IMR-90 (cell line): ENCODE measurements at regions not wholly inside any gene's neighbourhood (a gene's known extent, or its start where the extent isn't known, plus 50 kb on each side); places are given as distances from the start of the nearest gene placed in this dataset.

ENCODE experiments used
- ATAC-seq: fragments of 200-7000 bp; cut with Tn5 transposase; 2 replicates; pipeline ENCODE4 v1.9.1; 2020; ENCODE audit warnings: low read depth, mild to moderate bottlenecking, moderate library complexity
- BruUV-seq: library from RNA; stranded (reverse); fragments of 400-500 nt; replicated peaks from 2 replicates; lab custom pipeline; 2021; lab: Mats Ljungman, UMichigan
- CTCF ChIA-PET: fragments of 300-600 bp; formaldehyde crosslinking; extraction: SDS; loops from one replicate; lab custom pipeline; 2021; ENCODE audit warnings: antibody characterized with exemption; lab: Yijun Ruan, JAX
- POLR2A ChIA-PET: fragments of 300-600 bp; sonication (Branson Sonifier 250); formaldehyde crosslinking; loops from one replicate; lab custom pipeline; 2022; ENCODE audit warnings: antibody characterized with exemption; ENCODE audit not compliant: unreplicated experiment; lab: Charles Lee
- DNase-seq: peaks from one replicate; pipeline ENCODE4 v3.0.0; 2013
- H2AFZ ChIP-seq: replicated peaks from 2 replicates; pipeline ENCODE3; 2013; ENCODE audit warnings: low read length, mild to moderate bottlenecking; ENCODE audit not compliant: poor library complexity
- H2AK5ac ChIP-seq: 2 replicates; pipeline ENCODE4 v1.6.1; 2013; ENCODE audit warnings: low read depth, low read length, inconsistent platforms
- H2AK9ac ChIP-seq: replicated peaks from 2 replicates; pipeline ENCODE3; 2013; ENCODE audit warnings: mild to moderate bottlenecking, low read depth, low read length, moderate library complexity; ENCODE audit not compliant: poor library complexity
- H2BK120ac ChIP-seq: 2 replicates; pipeline ENCODE4 v1.6.1; 2013; ENCODE audit warnings: low read depth, low read length, inconsistent platforms
- H2BK15ac ChIP-seq: 3 replicates; pipeline ENCODE4 v1.6.1; 2013; ENCODE audit warnings: low read depth, low read length, inconsistent platforms
- H2BK20ac ChIP-seq: 2 replicates; pipeline ENCODE4 v1.6.1; 2013; ENCODE audit warnings: low read depth, mild to moderate bottlenecking, inconsistent platforms, low read length, moderate library complexity
- H2BK5ac ChIP-seq: 2 replicates; pipeline ENCODE4 v1.6.1; 2013; ENCODE audit warnings: mild to moderate bottlenecking, low read depth, low read length, inconsistent platforms; ENCODE audit not compliant: poor library complexity, severe bottlenecking
- H3K14ac ChIP-seq: replicated peaks from 2 replicates; pipeline ENCODE4 v1.6.1; 2013; ENCODE audit warnings: low read depth, low read length, inconsistent platforms
- H3K18ac ChIP-seq: 2 replicates; pipeline ENCODE4 v1.6.1; 2013; ENCODE audit warnings: low read depth, low read length, control low read depth
- H3K23ac ChIP-seq: 2 replicates; pipeline ENCODE4 v1.6.1; 2013; ENCODE audit warnings: low read depth, low read length, inconsistent platforms
- H3K27ac ChIP-seq: 2 replicates; pipeline ENCODE4 v1.5.1; 2013; ENCODE audit warnings: mild to moderate bottlenecking, control low read depth, low read length; ENCODE audit not compliant: insufficient read depth
- H3K27me3 ChIP-seq: 2 replicates; pipeline ENCODE4 v1.6.1; 2013; ENCODE audit warnings: low read length; ENCODE audit not compliant: control insufficient read depth, insufficient read depth
- H3K36me3 ChIP-seq: 2 replicates; pipeline ENCODE4 v1.6.1; 2013; ENCODE audit warnings: low read length, mixed read lengths; ENCODE audit not compliant: control insufficient read depth, insufficient read depth
- H3K4ac ChIP-seq: 2 replicates; pipeline ENCODE4 v1.6.1; 2013; ENCODE audit warnings: low read depth, low read length, inconsistent platforms
- H3K4me1 ChIP-seq: 2 replicates; pipeline ENCODE4 v1.6.1; 2013; ENCODE audit warnings: low read length, mixed read lengths; ENCODE audit not compliant: control insufficient read depth, insufficient read depth
- H3K4me2 ChIP-seq: 2 replicates; pipeline ENCODE4 v1.6.1; 2013; ENCODE audit warnings: low read depth, mild to moderate bottlenecking, control low read depth, low read length, moderate library complexity
- H3K4me3 ChIP-seq: 2 replicates; pipeline ENCODE4 v1.5.1; 2013; ENCODE audit warnings: low read depth, mild to moderate bottlenecking, control low read depth, low read length, moderate library complexity; ENCODE audit not compliant: insufficient read depth
- H3K56ac ChIP-seq: 2 replicates; pipeline ENCODE4 v1.6.1; 2013; ENCODE audit warnings: low read length, inconsistent platforms; ENCODE audit not compliant: insufficient read depth; ENCODE audit errors: extremely low read depth
- H3K79me1 ChIP-seq, 2 experiments: 2 replicates each; pipeline ENCODE4 v1.6.1; 2013; ENCODE audit warnings: low read length in 2 of 2, inconsistent platforms in 1 of 2, low read depth in 1 of 2
- H3K9ac ChIP-seq: 2 replicates; pipeline ENCODE4 v1.6.1; 2013; ENCODE audit warnings: low read depth, low read length, control low read depth
- H3K9me1 ChIP-seq: 2 replicates; pipeline ENCODE4 v1.6.1; 2013; ENCODE audit warnings: low read length, inconsistent platforms; ENCODE audit not compliant: insufficient read depth
- H3K9me3 ChIP-seq: 2 replicates; pipeline ENCODE4 v1.6.1; 2013; ENCODE audit warnings: low read length; ENCODE audit not compliant: control insufficient read depth, insufficient read depth
- H4K20me1 ChIP-seq: 2 replicates; pipeline ENCODE4 v1.6.1; 2013; ENCODE audit warnings: low read length, inconsistent platforms; ENCODE audit not compliant: insufficient read depth
- H4K5ac ChIP-seq: 2 replicates; pipeline ENCODE4 v1.6.1; 2013; ENCODE audit warnings: mild to moderate bottlenecking, low read depth, low read length, control low read depth
- H4K8ac ChIP-seq, 2 experiments: 2 replicates each; pipeline ENCODE4 v1.6.1; 2013; ENCODE audit warnings: low read depth in 2 of 2, low read length in 2 of 2, control low read depth in 1 of 2, inconsistent platforms in 1 of 2
- H4K91ac ChIP-seq: 2 replicates; pipeline ENCODE4 v1.6.1; 2013; ENCODE audit warnings: low read depth, low read length, inconsistent platforms; ENCODE audit not compliant: insufficient read depth
- CHD1 ChIP-seq: IDR thresholded peaks from 2 replicates; pipeline ENCODE4 v1.6.1; 2012; ENCODE audit warnings: low read depth, low read length, improper control_type of control experiment
- MAFK ChIP-seq: IDR thresholded peaks from 2 replicates; pipeline ENCODE4 v1.6.1; 2012; ENCODE audit warnings: low read depth, low read length, improper control_type of control experiment
- NFE2L2 ChIP-seq: fragments of 150-350 bp; IDR thresholded peaks from 2 replicates; pipeline ENCODE4 v1.6.1; 2016; ENCODE audit warnings: low read depth, mild to moderate bottlenecking, low read length
- dilution Hi-C: fragments of 300-500 bp; cut with HindIII; formaldehyde crosslinking; loops from one replicate; pipeline ENCODE4 v1.14.3; 2018; ENCODE audit warnings: low sequenced_read_pairs; ENCODE audit not compliant: unreplicated experiment
- in situ Hi-C: fragments of 300-500 bp; cut with MboI; formaldehyde crosslinking; loops from 3 replicates; pipeline ENCODE4 v1.14.3; 2019; ENCODE audit warnings: low sequenced_read_pairs, inconsistent platforms, mixed read lengths
- intact Hi-C: fragments of 100-400 bp; cut with micrococcal nuclease; formaldehyde crosslinking; loops from 2 replicates; pipeline ENCODE4 v1.10.0; 2022

DNA sequence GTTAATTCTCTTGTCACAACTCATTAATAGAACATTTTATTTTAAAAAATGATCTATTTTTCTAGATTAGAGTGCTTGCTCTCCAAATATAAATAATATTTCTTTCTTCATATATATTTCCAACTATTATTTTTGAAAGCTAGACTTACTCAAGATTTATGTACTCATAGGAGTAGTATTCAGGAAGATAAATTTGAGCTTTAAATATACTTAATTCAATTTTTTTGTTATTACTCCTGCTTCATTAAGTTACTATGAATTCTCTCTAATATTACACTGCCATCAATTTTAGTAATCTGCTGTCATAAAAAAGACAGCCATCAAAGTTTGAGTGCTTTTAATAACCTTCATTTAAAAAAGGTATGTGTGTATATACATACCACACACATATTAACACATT lies 161.9 kb upstream of the PCDH9 start:
- Histone ChIP-seq H2AK5ac (no peak overlapping the region), H2AFZ (no peak overlapping the region), H2BK120ac (no peak overlapping the region), H3K9me3 (no peaks in the 10 kb centered on the region), H4K20me1 (no peaks in the 10 kb centered on the region), H4K8ac (no peak overlapping the region), H3K27me3 (no peaks in the 10 kb centered on the region), H4K91ac (no peak overlapping the region), H3K27ac (no peak overlapping the region), H3K14ac (no peak overlapping the region), H3K79me1 (no peaks in the 10 kb centered on the region), H3K9me1 (no peaks in the 10 kb centered on the region), H3K4me1 (peaks cover 2% of the 10 kb centered on the region; the same call in 1 of the 2 replicates), H3K4me2 (no peak overlapping the region), H3K4me3 (no peak overlapping the region), H2BK5ac (no peak overlapping the region), H3K18ac (no peak overlapping the region), H3K56ac (no peak overlapping the region), H3K4ac (no peak overlapping the region), H3K23ac (no peak overlapping the region), H3K36me3 (no peaks in the 10 kb centered on the region), H2BK20ac (no peak overlapping the region), H2AK9ac (no peak overlapping the region), H3K9ac (no peak overlapping the region), H2BK15ac (no peak overlapping the region), H4K5ac (no peak overlapping the region)
- dilution Hi-C loops (no loop called here), intact Hi-C loops (no loop called here), in situ Hi-C loops (no loop called here)
- ChIA-PET POLR2A (no interaction called here), CTCF (interaction anchor here (0.6 kb wide), 1 partner anchor 62 kb away, joined by 3 read pairs; no protein-coding TSS in a partner anchor)
- DNase-seq: no peak
- ATAC-seq: no peak
- no TSS peak for BruUV-seq
- TF ChIP-seq CHD1 (no peak), NFE2L2 (no peak), MAFK (no peak)
